ENCODE measurements at regions not wholly inside any gene's neighbourhood (a gene's known extent, or its start where the extent isn't known, plus 50 kb on each side); places are given as distances from the start of the nearest gene placed in this dataset.

DNA sequence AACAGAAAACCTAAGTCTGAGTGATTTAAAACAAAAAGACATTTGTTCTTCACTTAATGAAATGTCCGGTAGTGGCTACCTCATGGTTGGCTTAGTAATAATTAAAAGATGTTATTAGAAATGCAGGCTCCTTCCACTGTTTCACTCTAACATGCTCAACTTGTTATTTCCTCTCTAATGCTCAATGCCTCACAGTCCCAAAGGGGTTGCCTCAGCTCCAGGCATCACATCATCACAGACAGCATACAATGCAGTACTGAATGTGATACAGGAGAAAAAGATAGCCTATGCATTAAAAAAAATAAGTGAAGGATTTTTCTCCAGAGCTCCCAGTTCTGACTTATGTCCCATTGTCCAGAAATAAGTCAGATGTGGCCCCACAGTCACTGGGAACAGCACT lies 1077.0 kb upstream of the TMEM132C start:
- DNase-seq (ENCODE audit: low read depth in 2 of 2): no peak

- no peak for DNase-seq (ENCODE audit: low read depth in 2 of 2)
These were observed 1075.8 kb upstream of the TMEM132C start for GRCh38 chr12:127191129-127191528.

- no peak for DNase-seq (ENCODE audit: low read depth in 2 of 2)
These were observed 1074.6 kb upstream of the TMEM132C start for GRCh38 chr12:127192391-127192790.

- DNase-seq (ENCODE audit: low read depth in 2 of 2): no peak
These were observed 1073.6 kb upstream of the TMEM132C start for GRCh38 chr12:127193341-127193740.

DNA sequence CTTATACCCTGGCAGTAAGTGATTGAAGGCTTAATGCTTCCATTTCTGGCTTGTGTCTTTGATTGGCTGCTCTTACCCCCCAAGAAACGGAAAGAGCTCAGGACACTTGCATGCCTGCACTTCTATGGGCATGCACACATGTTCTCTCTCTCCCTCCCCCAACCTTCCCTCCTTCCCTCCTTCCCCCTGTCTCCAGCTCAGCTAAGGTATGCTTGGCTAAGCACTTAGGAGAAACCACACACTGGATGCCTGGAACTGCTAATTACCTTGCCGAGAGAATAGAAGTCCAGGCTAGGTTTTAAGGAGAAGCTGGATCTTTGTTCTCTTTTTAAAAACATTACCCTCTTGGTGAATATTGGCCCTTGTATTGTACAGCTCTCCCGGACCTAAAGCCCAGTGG lies 1072.8 kb upstream of the TMEM132C start:
- DNase-seq (ENCODE audit: low read depth in 2 of 2): no peak

DNA sequence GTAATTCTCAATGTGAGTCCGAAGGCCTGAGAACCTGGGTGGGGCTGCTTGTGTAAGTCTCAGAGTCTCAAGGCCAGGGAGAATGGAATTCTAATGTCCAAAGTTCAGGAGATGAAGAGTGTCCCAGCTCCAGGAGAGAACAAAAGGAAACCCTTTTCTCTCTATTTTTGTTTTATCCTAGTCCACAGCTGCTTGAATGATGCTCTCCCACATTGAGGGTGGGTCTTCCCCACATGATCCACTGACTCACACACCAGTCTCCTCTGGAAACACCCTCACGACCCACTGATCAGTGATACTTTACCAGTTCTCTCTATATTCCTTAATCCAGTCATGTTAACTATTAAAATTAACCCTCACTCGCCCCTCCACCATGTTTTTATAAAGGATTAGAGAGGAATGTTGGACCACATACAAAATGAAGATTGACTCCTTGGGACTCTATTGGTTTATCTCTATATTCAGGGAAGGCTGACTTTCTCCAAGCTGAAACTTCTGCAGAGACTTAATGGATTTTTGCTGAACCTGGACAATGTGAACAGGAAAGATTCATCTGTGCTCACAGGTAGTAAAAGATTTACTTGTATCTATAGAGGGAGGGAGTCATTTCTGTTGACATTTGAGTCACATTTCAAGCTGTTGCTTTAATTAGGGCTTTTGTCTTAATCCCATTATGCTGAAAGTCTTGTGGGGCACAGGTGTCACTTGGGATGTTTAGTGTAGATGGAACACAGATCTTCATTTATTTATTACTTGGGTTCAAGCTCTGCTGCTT lies 1061.0 kb upstream of the TMEM132C start:
- no peak for DNase-seq (ENCODE audit: low read depth in 2 of 2)

- no peak for DNase-seq (ENCODE audit: low read depth in 2 of 2)
These were observed 1057.7 kb upstream of the TMEM132C start for GRCh38 chr12:127209318-127209717.

GRCh38 chr12:127214186-127214585 lies 1052.8 kb upstream of the TMEM132C start:
- DNase-seq (ENCODE audit: low read depth in 2 of 2): no peak

DNA sequence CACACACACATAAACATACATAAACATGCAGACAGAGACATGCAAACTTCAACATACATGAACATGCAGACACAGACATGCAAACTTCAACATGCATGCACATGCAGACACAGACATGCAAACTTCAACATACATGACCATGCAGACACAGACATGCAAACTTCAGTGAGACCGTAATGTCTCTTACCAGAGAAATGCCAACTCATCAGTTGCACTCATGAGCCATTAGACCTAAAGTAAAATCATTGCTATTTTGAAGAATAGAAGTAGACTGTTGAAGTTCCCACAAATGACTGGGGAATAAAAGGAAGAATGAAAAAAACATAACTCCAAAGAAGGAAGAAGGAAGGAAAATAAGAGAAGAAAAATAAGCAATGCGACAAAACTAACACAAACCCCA lies 1044.0 kb upstream of the TMEM132C start:
- no peak for DNase-seq (ENCODE audit: low read depth in 2 of 2)

- no peak for DNase-seq (ENCODE audit: low read depth in 2 of 2)
These were observed 1043.2 kb upstream of the TMEM132C start for GRCh38 chr12:127223731-127224130.

- DNase-seq (ENCODE audit: low read depth in 2 of 2): peak in 1 of 2 donors; percentile 44
These were observed 1036.1 kb upstream of the TMEM132C start for GRCh38 chr12:127230843-127231260.

GRCh38 chr12:127231371-127231770 lies 1035.6 kb upstream of the TMEM132C start:
- no peak for DNase-seq (ENCODE audit: low read depth in 2 of 2)

DNA sequence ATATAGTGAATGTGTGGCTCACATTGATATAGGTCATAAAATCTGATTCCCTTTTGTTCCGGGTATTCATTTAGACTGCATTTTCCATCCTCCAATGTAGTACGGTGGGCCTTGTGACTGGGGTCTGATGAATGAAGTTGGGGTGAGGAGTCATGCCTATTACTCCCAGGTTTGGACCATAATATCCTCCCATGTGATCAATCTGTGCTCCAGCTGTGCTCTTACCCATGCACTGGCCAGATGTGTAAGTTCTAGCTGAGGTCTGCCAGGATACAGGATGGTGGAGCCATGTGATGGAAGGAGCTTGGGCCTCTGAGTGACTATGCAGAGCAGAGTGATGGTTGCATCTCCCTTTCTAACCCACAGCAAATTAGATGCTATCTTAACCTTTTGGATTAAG lies 1034.0 kb upstream of the TMEM132C start:
- no peak for DNase-seq (ENCODE audit: low read depth in 2 of 2)

DNA sequence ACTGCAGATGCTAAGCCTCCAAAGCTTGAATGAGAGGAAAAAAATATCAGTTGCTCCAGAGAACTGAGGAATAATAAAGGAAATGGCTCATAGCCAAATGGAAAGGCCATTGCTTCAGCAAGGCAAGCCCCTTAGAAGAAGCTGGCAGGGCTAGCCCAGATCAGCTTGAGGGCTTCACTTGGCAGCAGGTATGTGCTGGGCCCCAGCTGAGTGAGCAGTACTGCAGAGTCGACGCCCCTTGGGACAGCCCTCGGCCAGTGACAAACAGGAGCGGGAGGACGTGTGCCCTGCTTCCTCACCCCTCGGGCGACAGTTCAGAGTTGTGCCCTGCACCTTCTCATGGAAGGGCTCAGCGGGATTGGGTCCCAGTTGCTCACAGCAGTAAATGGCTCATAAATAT lies 1031.2 kb upstream of the TMEM132C start:
- DNase-seq (ENCODE audit: low read depth in 2 of 2): no peak

GRCh38 chr12:127236491-127236890 lies 1030.5 kb upstream of the TMEM132C start:
- DNase-seq (ENCODE audit: low read depth in 2 of 2): no peak

DNA sequence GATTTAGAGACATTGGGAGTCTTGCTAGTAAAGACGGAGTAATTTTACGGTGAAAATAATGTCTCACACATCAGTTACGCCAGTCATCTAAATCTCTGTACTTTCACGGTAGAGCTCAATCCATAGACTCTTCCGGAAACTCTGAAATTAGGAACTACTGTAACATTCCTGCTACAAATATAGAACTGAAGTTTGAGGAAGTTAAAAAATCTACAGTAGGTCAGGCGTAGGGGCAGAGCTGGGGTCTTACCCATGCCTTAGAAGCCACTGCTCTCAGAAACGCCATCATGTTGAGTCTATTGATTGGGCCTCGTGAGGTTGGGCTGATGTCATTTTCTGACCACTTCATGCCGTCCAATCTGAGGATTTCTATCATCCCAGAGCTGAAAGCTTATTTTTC lies 1029.8 kb upstream of the TMEM132C start:
- DNase-seq (ENCODE audit: low read depth in 2 of 2): no peak

DNA sequence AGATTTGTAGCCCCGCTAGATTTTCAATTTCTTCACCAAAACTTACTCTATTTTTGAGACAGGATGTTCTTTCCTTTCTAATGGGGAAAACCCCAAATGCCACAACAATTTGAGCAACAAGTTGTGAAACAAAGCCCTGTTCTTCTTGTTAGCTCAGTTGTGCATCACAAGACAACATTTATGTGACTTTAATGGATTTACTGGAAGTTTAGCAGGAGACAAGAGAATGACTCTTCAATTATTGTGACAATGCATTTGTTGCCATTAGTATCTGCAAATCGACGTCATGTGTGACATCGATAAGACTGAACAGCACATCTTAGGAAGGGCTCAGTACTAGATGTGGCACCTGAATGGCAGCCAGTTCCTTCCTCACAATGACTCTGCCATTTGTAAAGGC lies 1028.9 kb upstream of the TMEM132C start:
- no peak for DNase-seq (ENCODE audit: low read depth in 2 of 2)

DNA sequence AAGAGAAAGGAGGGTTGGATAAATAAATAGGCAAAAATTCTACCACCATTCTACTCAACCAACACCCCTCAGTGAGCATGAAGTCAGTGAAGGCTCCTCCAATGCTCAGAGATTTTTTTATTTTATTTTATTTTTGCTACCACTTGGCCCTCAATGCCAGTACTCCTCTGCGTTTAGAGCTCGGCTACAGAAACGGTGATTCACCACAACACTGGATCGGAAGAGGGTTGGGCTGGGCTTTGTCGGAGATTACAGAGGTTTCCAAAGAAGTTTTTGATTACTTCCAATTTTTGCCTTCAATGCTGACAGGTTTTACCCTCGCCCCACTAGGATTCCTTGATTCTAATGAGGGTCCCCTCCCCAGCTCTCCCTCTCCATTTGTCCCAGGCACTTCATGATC lies 1027.2 kb upstream of the TMEM132C start:
- no peak for DNase-seq (ENCODE audit: low read depth in 2 of 2)

GRCh38 chr12:127240249-127240929 lies 1026.6 kb upstream of the TMEM132C start:
- no peak for DNase-seq (ENCODE audit: low read depth in 2 of 2)

DNA sequence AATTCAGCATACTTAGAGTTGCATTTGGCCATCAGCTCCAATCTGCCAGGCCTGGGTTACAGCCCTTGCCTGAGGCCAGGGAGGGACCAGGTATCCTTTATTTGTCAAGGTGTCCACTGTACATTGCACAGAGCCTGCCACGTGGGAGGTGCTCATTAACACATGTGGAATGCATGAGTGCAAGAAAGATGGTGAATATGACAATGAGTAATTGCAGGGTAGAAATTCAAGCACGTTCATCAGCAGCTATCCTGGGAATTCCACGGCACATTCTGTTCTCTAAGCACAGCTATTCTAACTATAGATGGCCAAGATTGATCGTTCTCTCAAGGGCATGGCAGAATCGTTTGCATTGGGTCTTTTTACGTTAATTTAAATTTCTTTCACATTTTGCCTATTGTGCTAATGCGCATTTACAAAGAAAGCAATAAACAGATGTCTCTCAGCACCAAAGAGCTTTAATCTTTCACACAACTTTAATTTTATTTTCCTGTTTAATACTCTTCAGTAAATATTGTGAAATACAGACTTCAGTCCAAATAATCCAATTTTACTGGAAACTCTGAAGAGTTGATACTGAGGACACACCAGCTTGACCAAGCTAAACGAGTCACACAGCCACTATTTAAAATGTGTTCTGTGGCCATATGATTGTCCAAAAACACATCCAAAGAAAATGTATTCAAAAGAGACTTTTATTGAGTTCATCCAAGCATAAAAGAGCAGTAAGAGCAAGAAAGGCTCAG lies 1025.7 kb upstream of the TMEM132C start:
- DNase-seq (ENCODE audit: low read depth in 2 of 2): no peak

- no peak for DNase-seq (ENCODE audit: low read depth in 2 of 2)
These were observed 1022.0 kb upstream of the TMEM132C start for GRCh38 chr12:127245009-127245408.

DNA sequence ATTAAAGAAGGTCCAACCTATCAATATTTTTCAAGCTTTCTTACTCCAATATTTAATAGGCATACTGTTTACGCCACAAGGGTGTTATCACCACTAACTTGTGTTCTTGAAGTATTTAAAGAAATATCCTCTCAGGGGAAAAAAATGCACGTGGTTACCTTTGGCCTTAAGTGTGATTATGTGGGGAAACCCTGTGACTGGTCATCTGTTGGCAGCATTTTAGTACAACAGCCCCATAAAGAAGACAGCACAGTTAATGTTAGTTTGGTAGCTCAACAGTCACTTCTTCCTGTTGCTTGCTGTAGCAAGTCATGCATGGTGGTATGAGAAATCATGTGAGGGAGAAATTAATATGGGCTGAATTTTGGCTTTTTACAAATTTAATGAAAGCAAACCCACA lies 1021.5 kb upstream of the TMEM132C start:
- DNase-seq (ENCODE audit: low read depth in 2 of 2): no peak

DNA sequence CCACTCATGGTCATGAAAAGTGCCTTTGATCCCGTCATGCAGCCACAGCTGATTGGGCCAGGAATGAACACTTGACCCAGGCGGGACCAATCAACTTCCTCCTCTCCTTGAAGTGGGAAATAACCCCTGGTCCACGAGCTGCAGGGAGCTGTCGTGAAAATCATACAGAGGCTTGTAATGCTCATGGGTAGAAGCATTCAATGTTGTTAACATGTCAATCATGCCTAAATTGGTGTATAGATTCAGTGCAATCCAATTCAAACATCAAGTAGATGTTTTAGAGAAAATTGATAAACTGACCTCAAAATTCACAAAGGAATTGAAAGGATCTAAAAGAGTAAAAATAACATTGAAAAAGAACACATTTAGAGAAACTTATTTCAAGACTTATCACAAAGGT lies 1019.0 kb upstream of the TMEM132C start:
- no peak for DNase-seq (ENCODE audit: low read depth in 2 of 2)

All from lung microvascular endothelial cell (primary cell).